ENCODE measurements at regions not wholly inside any gene's neighbourhood (a gene's known extent, or its start where the extent isn't known, plus 50 kb on each side); places are given as distances from the start of the nearest gene placed in this dataset.

- Histone ChIP-seq H3K79me2 (ENCODE audit: insufficient read depth, low read length) (no peaks in the 10 kb centered on the region), H3K4me2 (ENCODE audit: insufficient read depth, insufficient read length, low read length) (no peak overlapping the region), H2BK20ac (ENCODE audit: low read depth, low read length, poor library complexity, severe bottlenecking) (no peak overlapping the region), H4K5ac (ENCODE audit: insufficient read length, low read depth, low read length) (no peak overlapping the region), H3K56ac (ENCODE audit: insufficient read length, low read depth, low read length) (no peak overlapping the region), H2BK5ac (ENCODE audit: insufficient read length, low read length) (no peak overlapping the region), H3T11ph (ENCODE audit: low read length) (no peak overlapping the region), H3K79me1 (ENCODE audit: insufficient read depth, low read depth, low read length, poor library complexity, severe bottlenecking) (no peaks in the 10 kb centered on the region), H3K27ac (ENCODE audit: insufficient read length, low read depth, low read length) (no peak overlapping the region), H4K91ac (ENCODE audit: insufficient read length, low read depth, low read length) (no peak overlapping the region), H4K8ac (replicated peaks; ENCODE audit: insufficient read length, low read depth, low read length) (no peak overlapping the region), H3K27me3 (ENCODE audit: insufficient read depth, low read length) (no peaks in the 10 kb centered on the region), H2BK12ac (ENCODE audit: insufficient read length, low read depth, low read length) (no peak overlapping the region), H4K20me1 (ENCODE audit: control insufficient read depth, insufficient read depth, insufficient read length) (no peaks in the 10 kb centered on the region), H3K18ac (ENCODE audit: insufficient read length, low read depth, low read length) (no peak overlapping the region), H3K23ac (ENCODE audit: insufficient read length, low read depth, low read length) (no peak overlapping the region), H3K14ac (ENCODE audit: insufficient read depth, low read length) (no peak overlapping the region), H2AFZ (ENCODE audit: low read length) (no peak overlapping the region), H3K9me3 (ENCODE audit: control insufficient read depth, low read depth, low read length) (no peaks in the 10 kb centered on the region), H2BK120ac (ENCODE audit: low read depth, low read length, poor library complexity, severe bottlenecking) (no peak overlapping the region), H2BK15ac (ENCODE audit: low read depth, low read length) (no peak overlapping the region), H3K9ac (ENCODE audit: extremely low read depth, insufficient read length, low read length) (no peak overlapping the region), H2AK5ac (ENCODE audit: insufficient read length, low read length) (no peak overlapping the region), H3K4me1 (ENCODE audit: insufficient read depth, low read length) (no peaks in the 10 kb centered on the region; the same call in 1 of the 2 replicates), H3K23me2 (ENCODE audit: insufficient read length, low read depth, low read length, poor library complexity, severe bottlenecking) (no peaks in the 10 kb centered on the region), H3K4ac (ENCODE audit: low read depth, low read length) (no peak overlapping the region)
- DNase-seq: no peak
- Mint-ChIP-seq H3K4me3 (no peak overlapping the region), H3K27ac (no peak overlapping the region), H3K36me3 (ENCODE audit: insufficient read depth in 1 of 3, low read depth in 3 of 3) (peaks cover 0 to 3% (median 0%) of the 10 kb centered on the region in 3 experiments; a peak in 1 of 7 replicates), H3K27me3 (ENCODE audit: low read depth) (no peaks in the 10 kb centered on the region), H3K9me3 (peaks cover 0 to 3% of the 10 kb centered on the region in 2 experiments; a peak in 2 of 5 replicates), H3K4me1 (peaks cover 16 to 17% of the 10 kb centered on the region in 2 experiments)
- TF ChIP-seq CTCF (conservative IDR thresholded peaks at IDR 0.05): no peak
These were observed 87.5 kb upstream of the MEI4 start for GRCh38 chr6:77565370-77565769.

All from H9 (cell line).